ENCODE measurements at regions not wholly inside any gene's neighbourhood (a gene's known extent, or its start where the extent isn't known, plus 50 kb on each side); places are given as distances from the start of the nearest gene placed in this dataset.

- no peak overlapping the region for H3K27ac Mint-ChIP-seq
- TF ChIP-seq CTCF (IDR thresholded peaks at IDR 0.05), result no peak
- DNase-seq (no peak), ATAC-seq (ENCODE audit: poor library complexity) (no peak)
- Histone ChIP-seq H3K4me3 (ENCODE audit: low read length) (no peak overlapping the region), H3K4me1 (ENCODE audit: insufficient read depth, low read length) (no peaks in the 10 kb centered on the region), H3K9me3 (ENCODE audit: control insufficient read depth in 1 of 2, insufficient read depth in 1 of 2, low read length in 2 of 2) (peaks cover 0 to 3% of the 10 kb centered on the region in 2 experiments), H3K36me3 (ENCODE audit: insufficient read depth, low read length) (no peaks in the 10 kb centered on the region), H3K27me3 (ENCODE audit: control insufficient read depth in 1 of 2, insufficient read depth in 2 of 2, low read length in 2 of 2) (no peaks in the 10 kb centered on the region), H3K27ac (ENCODE audit: low read depth in 1 of 2, low read length in 2 of 2) (no peak overlapping the region)
- ChIA-PET POLR2A (no interaction called here), CTCF (no interaction called here)
- no peaks in the 10 kb centered on the region for H3K27me3 Mint-ChIP-seq
- H3K9me3 Mint-ChIP-seq, result peaks cover 8% of the 10 kb centered on the region
- intact Hi-C loops (cut with DNase I, micrococcal nuclease), result no loop called here
- H3K36me3 Mint-ChIP-seq (ENCODE audit: low read depth), result no peaks in the 10 kb centered on the region
- no peaks in the 10 kb centered on the region for H3K4me1 Mint-ChIP-seq (ENCODE audit: low read depth)
- no peak overlapping the region for H3K4me3 Mint-ChIP-seq
Measured at GRCh38 chr3:118401887-118402286, 632.8 kb downstream of the IGSF11 start.

GRCh38 chr3:118402971-118403370 lies 631.7 kb downstream of the IGSF11 start:
- intact Hi-C loops (cut with DNase I, micrococcal nuclease), result no loop called here
- H3K9me3 Mint-ChIP-seq, result peaks cover 8% of the 10 kb centered on the region
- ChIA-PET POLR2A (no interaction called here), CTCF (no interaction called here)
- no peak for TF ChIP-seq CTCF (IDR thresholded peaks at IDR 0.05)
- no peaks in the 10 kb centered on the region for H3K27me3 ChIP-seq (ENCODE audit: control insufficient read depth in 1 of 2, insufficient read depth in 2 of 2, low read length in 2 of 2)
- ATAC-seq (ENCODE audit: poor library complexity), result no peak
- no peaks in the 10 kb centered on the region for H3K4me1 Mint-ChIP-seq (ENCODE audit: low read depth)
- H3K9me3 ChIP-seq (ENCODE audit: control insufficient read depth in 1 of 2, insufficient read depth in 1 of 2, low read length in 2 of 2), result no peaks in the 10 kb centered on the region
- no peaks in the 10 kb centered on the region for H3K4me1 ChIP-seq (ENCODE audit: insufficient read depth, low read length)
- DNase-seq, result no peak
- H3K27me3 Mint-ChIP-seq, result no peaks in the 10 kb centered on the region
- no peak overlapping the region for H3K4me3 ChIP-seq (ENCODE audit: low read length)
- H3K36me3 Mint-ChIP-seq (ENCODE audit: low read depth), result no peaks in the 10 kb centered on the region
- no peak overlapping the region for H3K27ac Mint-ChIP-seq
- no peak overlapping the region for H3K4me3 Mint-ChIP-seq
- H3K27ac ChIP-seq (ENCODE audit: low read depth in 1 of 2, low read length in 2 of 2), result no peak overlapping the region
- H3K36me3 ChIP-seq (ENCODE audit: insufficient read depth, low read length), result no peaks in the 10 kb centered on the region

GRCh38 chr3:118406562-118406961 lies 628.1 kb downstream of the IGSF11 start:
- Histone ChIP-seq H3K27ac (ENCODE audit: low read depth in 1 of 2, low read length in 2 of 2) (no peak overlapping the region), H3K4me1 (ENCODE audit: insufficient read depth, low read length) (no peaks in the 10 kb centered on the region), H3K4me3 (ENCODE audit: low read length) (no peak overlapping the region), H3K36me3 (ENCODE audit: insufficient read depth, low read length) (no peaks in the 10 kb centered on the region), H3K27me3 (ENCODE audit: control insufficient read depth in 1 of 2, insufficient read depth in 2 of 2, low read length in 2 of 2) (no peaks in the 10 kb centered on the region), H3K9me3 (ENCODE audit: control insufficient read depth in 1 of 2, insufficient read depth in 1 of 2, low read length in 2 of 2) (no peaks in the 10 kb centered on the region)
- DNase-seq, result no peak
- peaks cover 10% of the 10 kb centered on the region for H3K9me3 Mint-ChIP-seq
- CTCF ChIA-PET, result no interaction called here
- H3K27me3 Mint-ChIP-seq, result no peaks in the 10 kb centered on the region
- H3K36me3 Mint-ChIP-seq (ENCODE audit: low read depth), result no peaks in the 10 kb centered on the region
- POLR2A ChIA-PET, result no interaction called here
- no peak overlapping the region for H3K4me3 Mint-ChIP-seq
- TF ChIP-seq CTCF (IDR thresholded peaks at IDR 0.05), result no peak
- ATAC-seq (ENCODE audit: poor library complexity), result no peak
- no peak overlapping the region for H3K27ac Mint-ChIP-seq
- intact Hi-C loops (cut with DNase I, micrococcal nuclease), result no loop called here
- no peaks in the 10 kb centered on the region for H3K4me1 Mint-ChIP-seq (ENCODE audit: low read depth)

All from CD4-positive, alpha-beta T cell (primary cell).